IMR-90 (cell line): ENCODE measurements at regions not wholly inside any gene's neighbourhood (a gene's known extent, or its start where the extent isn't known, plus 50 kb on each side); places are given as distances from the start of the nearest gene placed in this dataset.

Experiments
- ATAC-seq: fragments of 200-7000 bp; cut with Tn5 transposase; 2 replicates; pipeline ENCODE4 v1.9.1; 2020; ENCODE audit warnings: low read depth, mild to moderate bottlenecking, moderate library complexity
- BruUV-seq: library from RNA; stranded (reverse); fragments of 400-500 nt; replicated peaks from 2 replicates; lab custom pipeline; 2021; lab: Mats Ljungman, UMichigan
- CTCF ChIA-PET: fragments of 300-600 bp; formaldehyde crosslinking; extraction: SDS; loops from one replicate; lab custom pipeline; 2021; ENCODE audit warnings: antibody characterized with exemption; lab: Yijun Ruan, JAX
- POLR2A ChIA-PET: fragments of 300-600 bp; sonication (Branson Sonifier 250); formaldehyde crosslinking; loops from one replicate; lab custom pipeline; 2022; ENCODE audit warnings: antibody characterized with exemption; ENCODE audit not compliant: unreplicated experiment; lab: Charles Lee
- DNase-seq: peaks from one replicate; pipeline ENCODE4 v3.0.0; 2013
- H2AFZ ChIP-seq: replicated peaks from 2 replicates; pipeline ENCODE3; 2013; ENCODE audit warnings: low read length, mild to moderate bottlenecking; ENCODE audit not compliant: poor library complexity
- H2AK5ac ChIP-seq: 2 replicates; pipeline ENCODE4 v1.6.1; 2013; ENCODE audit warnings: low read depth, low read length, inconsistent platforms
- H2AK9ac ChIP-seq: replicated peaks from 2 replicates; pipeline ENCODE3; 2013; ENCODE audit warnings: mild to moderate bottlenecking, low read depth, low read length, moderate library complexity; ENCODE audit not compliant: poor library complexity
- H2BK120ac ChIP-seq: 2 replicates; pipeline ENCODE4 v1.6.1; 2013; ENCODE audit warnings: low read depth, low read length, inconsistent platforms
- H2BK15ac ChIP-seq: 3 replicates; pipeline ENCODE4 v1.6.1; 2013; ENCODE audit warnings: low read depth, low read length, inconsistent platforms
- H2BK20ac ChIP-seq: 2 replicates; pipeline ENCODE4 v1.6.1; 2013; ENCODE audit warnings: low read depth, mild to moderate bottlenecking, inconsistent platforms, low read length, moderate library complexity
- H2BK5ac ChIP-seq: 2 replicates; pipeline ENCODE4 v1.6.1; 2013; ENCODE audit warnings: mild to moderate bottlenecking, low read depth, low read length, inconsistent platforms; ENCODE audit not compliant: poor library complexity, severe bottlenecking
- H3K14ac ChIP-seq: replicated peaks from 2 replicates; pipeline ENCODE4 v1.6.1; 2013; ENCODE audit warnings: low read depth, low read length, inconsistent platforms
- H3K18ac ChIP-seq: 2 replicates; pipeline ENCODE4 v1.6.1; 2013; ENCODE audit warnings: low read depth, low read length, control low read depth
- H3K23ac ChIP-seq: 2 replicates; pipeline ENCODE4 v1.6.1; 2013; ENCODE audit warnings: low read depth, low read length, inconsistent platforms
- H3K27ac ChIP-seq: 2 replicates; pipeline ENCODE4 v1.5.1; 2013; ENCODE audit warnings: mild to moderate bottlenecking, control low read depth, low read length; ENCODE audit not compliant: insufficient read depth
- H3K27me3 ChIP-seq: 2 replicates; pipeline ENCODE4 v1.6.1; 2013; ENCODE audit warnings: low read length; ENCODE audit not compliant: control insufficient read depth, insufficient read depth
- H3K36me3 ChIP-seq: 2 replicates; pipeline ENCODE4 v1.6.1; 2013; ENCODE audit warnings: low read length, mixed read lengths; ENCODE audit not compliant: control insufficient read depth, insufficient read depth
- H3K4ac ChIP-seq: 2 replicates; pipeline ENCODE4 v1.6.1; 2013; ENCODE audit warnings: low read depth, low read length, inconsistent platforms
- H3K4me1 ChIP-seq: 2 replicates; pipeline ENCODE4 v1.6.1; 2013; ENCODE audit warnings: low read length, mixed read lengths; ENCODE audit not compliant: control insufficient read depth, insufficient read depth
- H3K4me2 ChIP-seq: 2 replicates; pipeline ENCODE4 v1.6.1; 2013; ENCODE audit warnings: low read depth, mild to moderate bottlenecking, control low read depth, low read length, moderate library complexity
- H3K4me3 ChIP-seq: 2 replicates; pipeline ENCODE4 v1.5.1; 2013; ENCODE audit warnings: low read depth, mild to moderate bottlenecking, control low read depth, low read length, moderate library complexity; ENCODE audit not compliant: insufficient read depth
- H3K56ac ChIP-seq: 2 replicates; pipeline ENCODE4 v1.6.1; 2013; ENCODE audit warnings: low read length, inconsistent platforms; ENCODE audit not compliant: insufficient read depth; ENCODE audit errors: extremely low read depth
- H3K79me1 ChIP-seq, 2 experiments: 2 replicates each; pipeline ENCODE4 v1.6.1; 2013; ENCODE audit warnings: low read length in 2 of 2, inconsistent platforms in 1 of 2, low read depth in 1 of 2
- H3K9ac ChIP-seq: 2 replicates; pipeline ENCODE4 v1.6.1; 2013; ENCODE audit warnings: low read depth, low read length, control low read depth
- H3K9me1 ChIP-seq: 2 replicates; pipeline ENCODE4 v1.6.1; 2013; ENCODE audit warnings: low read length, inconsistent platforms; ENCODE audit not compliant: insufficient read depth
- H3K9me3 ChIP-seq: 2 replicates; pipeline ENCODE4 v1.6.1; 2013; ENCODE audit warnings: low read length; ENCODE audit not compliant: control insufficient read depth, insufficient read depth
- H4K20me1 ChIP-seq: 2 replicates; pipeline ENCODE4 v1.6.1; 2013; ENCODE audit warnings: low read length, inconsistent platforms; ENCODE audit not compliant: insufficient read depth
- H4K5ac ChIP-seq: 2 replicates; pipeline ENCODE4 v1.6.1; 2013; ENCODE audit warnings: mild to moderate bottlenecking, low read depth, low read length, control low read depth
- H4K8ac ChIP-seq, 2 experiments: 2 replicates each; pipeline ENCODE4 v1.6.1; 2013; ENCODE audit warnings: low read depth in 2 of 2, low read length in 2 of 2, control low read depth in 1 of 2, inconsistent platforms in 1 of 2
- H4K91ac ChIP-seq: 2 replicates; pipeline ENCODE4 v1.6.1; 2013; ENCODE audit warnings: low read depth, low read length, inconsistent platforms; ENCODE audit not compliant: insufficient read depth
- CEBPB ChIP-seq: IDR thresholded peaks from 2 replicates; pipeline ENCODE4 v1.6.1; 2012; ENCODE audit warnings: low read depth, low read length, improper control_type of control experiment
- CHD1 ChIP-seq: IDR thresholded peaks from 2 replicates; pipeline ENCODE4 v1.6.1; 2012; ENCODE audit warnings: low read depth, low read length, improper control_type of control experiment
- FOS ChIP-seq: fragments of 150-350 bp; IDR thresholded peaks from 2 replicates; pipeline ENCODE4 v1.6.1; 2016; ENCODE audit warnings: low read depth, low read length
- MAFK ChIP-seq: IDR thresholded peaks from 2 replicates; pipeline ENCODE4 v1.6.1; 2012; ENCODE audit warnings: low read depth, low read length, improper control_type of control experiment
- MAZ ChIP-seq: IDR thresholded peaks from 2 replicates; pipeline ENCODE4 v1.6.1; 2012; ENCODE audit warnings: low read depth, mild to moderate bottlenecking, low read length, improper control_type of control experiment, moderate library complexity, borderline replicate concordance
- MXI1 ChIP-seq: IDR thresholded peaks from 2 replicates; pipeline ENCODE4 v1.6.1; 2012; ENCODE audit warnings: low read depth, mild to moderate bottlenecking, low read length, moderate library complexity, borderline replicate concordance
- NFE2L2 ChIP-seq: fragments of 150-350 bp; IDR thresholded peaks from 2 replicates; pipeline ENCODE4 v1.6.1; 2016; ENCODE audit warnings: low read depth, mild to moderate bottlenecking, low read length
- RAD21 ChIP-seq: IDR thresholded peaks from 2 replicates; pipeline ENCODE4 v1.6.1; 2012; ENCODE audit warnings: low read length, improper control_type of control experiment
- RFX5 ChIP-seq: IDR thresholded peaks from 2 replicates; pipeline ENCODE4 v1.8.0; 2012; ENCODE audit warnings: low read depth, mild to moderate bottlenecking, low read length, moderate library complexity
- SMC3 ChIP-seq: fragments of 150-350 bp; IDR thresholded peaks from 2 replicates; pipeline ENCODE4 v1.6.1; 2016; ENCODE audit warnings: low read depth, mild to moderate bottlenecking, antibody characterized with exemption, low read length, moderate library complexity
- WGBS, 2 experiments: methylation state at CpG; one replicate each; pipeline versions ENCODE4 v1.1.5 to v1.1.7; 2013; ENCODE audit warnings: missing lambda C conversion rate in 2 of 2; ENCODE audit not compliant: insufficient read length in 1 of 2; ENCODE audit errors: extremely low coverage in 2 of 2; 5-methylcytosine and 5-hydroxymethylcytosine counted together
- dilution Hi-C: fragments of 300-500 bp; cut with HindIII; formaldehyde crosslinking; loops from one replicate; pipeline ENCODE4 v1.14.3; 2018; ENCODE audit warnings: low sequenced_read_pairs; ENCODE audit not compliant: unreplicated experiment
- in situ Hi-C: fragments of 300-500 bp; cut with MboI; formaldehyde crosslinking; loops from 3 replicates; pipeline ENCODE4 v1.14.3; 2019; ENCODE audit warnings: low sequenced_read_pairs, inconsistent platforms, mixed read lengths
- intact Hi-C: fragments of 100-400 bp; cut with micrococcal nuclease; formaldehyde crosslinking; loops from 2 replicates; pipeline ENCODE4 v1.10.0; 2022
- TF ChIP-seq, protein P1 (sequence below): fragments of 150-350 bp; IDR thresholded peaks from 2 replicates; pipeline ENCODE4 v1.6.1; 2017; ENCODE audit warnings: mild to moderate bottlenecking, antibody characterized with exemption, low read length, low read depth
- TF ChIP-seq, protein P2 (sequence below): fragments of 150-350 bp; IDR thresholded peaks from 2 replicates; pipeline ENCODE4 v1.6.1; 2016; ENCODE audit warnings: low read depth, mild to moderate bottlenecking, low read length, moderate library complexity, borderline replicate concordance
- TF ChIP-seq, protein P3 (sequence below): conservative IDR thresholded peaks from 2 replicates; pipeline ENCODE4 v1.5.1; 2012; ENCODE audit warnings: mild to moderate bottlenecking, low read depth, low read length, improper control_type of control experiment

DNA sequence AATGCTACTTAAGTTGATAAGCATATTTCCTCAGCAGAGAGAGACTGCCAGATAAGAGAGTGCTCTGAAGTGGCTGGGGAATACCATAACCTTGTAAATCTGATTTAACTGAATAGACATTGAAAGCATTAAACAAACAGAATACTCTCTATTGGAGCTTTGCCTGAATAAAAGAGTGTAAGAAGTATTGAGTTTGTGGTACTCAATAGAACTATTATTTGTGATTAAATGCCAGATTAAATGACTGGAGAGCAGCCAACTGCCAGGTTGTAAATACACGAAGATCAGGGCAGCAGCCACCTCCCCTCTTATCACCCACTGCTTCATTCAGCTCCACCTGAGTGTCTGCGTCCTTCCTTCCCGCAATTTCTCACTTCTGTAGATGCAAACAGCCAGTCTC lies 373.6 kb downstream of the DCDC2C start:
- POLR2A ChIA-PET = no interaction called here
- Histone ChIP-seq H3K9me1 (no peaks in the 10 kb centered on the region), H2BK5ac (no peak overlapping the region), H4K8ac (no peak overlapping the region), H3K4me3 (no peak overlapping the region), H3K56ac (no peak overlapping the region), H4K20me1 (no peaks in the 10 kb centered on the region), H2AK9ac (no peak overlapping the region), H3K14ac (no peak overlapping the region), H3K27ac (no peak overlapping the region), H3K18ac (no peak overlapping the region), H3K4me1 (no peaks in the 10 kb centered on the region), H3K23ac (no peak overlapping the region), H3K4ac (no peak overlapping the region), H2BK15ac (no peak overlapping the region), H3K9ac (no peak overlapping the region), H4K91ac (no peak overlapping the region), H2BK20ac (no peak overlapping the region), H3K4me2 (no peak overlapping the region), H3K27me3 (no peaks in the 10 kb centered on the region), H2AK5ac (no peak overlapping the region), H3K79me1 (no peaks in the 10 kb centered on the region), H2AFZ (no peak overlapping the region), H2BK120ac (no peak overlapping the region), H3K36me3 (no peaks in the 10 kb centered on the region), H4K5ac (no peak overlapping the region), H3K9me3 (peaks cover 13% of the 10 kb centered on the region)
- no CpG with 5 or more reads among the region's 3 CpGs for WGBS, 2 experiments
- dilution Hi-C loops = no loop called here
- DNase-seq (no peak), ATAC-seq (no peak)
- in situ Hi-C loops = no loop called here
- intact Hi-C loops = no loop called here
- CTCF ChIA-PET = no interaction called here
- no TSS peak for BruUV-seq
- TF ChIP-seq NFE2L2 (no peak), RFX5 (no peak), FOS (no peak), MXI1 (no peak), MAFK (no peak), CEBPB (no peak), MAZ (no peak), SMC3 (no peak), CHD1 (no peak), RAD21 (no peak)
- TF ChIP-seq, protein P1, sequence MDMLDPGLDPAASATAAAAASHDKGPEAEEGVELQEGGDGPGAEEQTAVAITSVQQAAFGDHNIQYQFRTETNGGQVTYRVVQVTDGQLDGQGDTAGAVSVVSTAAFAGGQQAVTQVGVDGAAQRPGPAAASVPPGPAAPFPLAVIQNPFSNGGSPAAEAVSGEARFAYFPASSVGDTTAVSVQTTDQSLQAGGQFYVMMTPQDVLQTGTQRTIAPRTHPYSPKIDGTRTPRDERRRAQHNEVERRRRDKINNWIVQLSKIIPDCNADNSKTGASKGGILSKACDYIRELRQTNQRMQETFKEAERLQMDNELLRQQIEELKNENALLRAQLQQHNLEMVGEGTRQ = no peak
- TF ChIP-seq, protein P2, sequence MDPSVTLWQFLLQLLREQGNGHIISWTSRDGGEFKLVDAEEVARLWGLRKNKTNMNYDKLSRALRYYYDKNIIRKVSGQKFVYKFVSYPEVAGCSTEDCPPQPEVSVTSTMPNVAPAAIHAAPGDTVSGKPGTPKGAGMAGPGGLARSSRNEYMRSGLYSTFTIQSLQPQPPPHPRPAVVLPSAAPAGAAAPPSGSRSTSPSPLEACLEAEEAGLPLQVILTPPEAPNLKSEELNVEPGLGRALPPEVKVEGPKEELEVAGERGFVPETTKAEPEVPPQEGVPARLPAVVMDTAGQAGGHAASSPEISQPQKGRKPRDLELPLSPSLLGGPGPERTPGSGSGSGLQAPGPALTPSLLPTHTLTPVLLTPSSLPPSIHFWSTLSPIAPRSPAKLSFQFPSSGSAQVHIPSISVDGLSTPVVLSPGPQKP = no peak
- TF ChIP-seq, protein P3, sequence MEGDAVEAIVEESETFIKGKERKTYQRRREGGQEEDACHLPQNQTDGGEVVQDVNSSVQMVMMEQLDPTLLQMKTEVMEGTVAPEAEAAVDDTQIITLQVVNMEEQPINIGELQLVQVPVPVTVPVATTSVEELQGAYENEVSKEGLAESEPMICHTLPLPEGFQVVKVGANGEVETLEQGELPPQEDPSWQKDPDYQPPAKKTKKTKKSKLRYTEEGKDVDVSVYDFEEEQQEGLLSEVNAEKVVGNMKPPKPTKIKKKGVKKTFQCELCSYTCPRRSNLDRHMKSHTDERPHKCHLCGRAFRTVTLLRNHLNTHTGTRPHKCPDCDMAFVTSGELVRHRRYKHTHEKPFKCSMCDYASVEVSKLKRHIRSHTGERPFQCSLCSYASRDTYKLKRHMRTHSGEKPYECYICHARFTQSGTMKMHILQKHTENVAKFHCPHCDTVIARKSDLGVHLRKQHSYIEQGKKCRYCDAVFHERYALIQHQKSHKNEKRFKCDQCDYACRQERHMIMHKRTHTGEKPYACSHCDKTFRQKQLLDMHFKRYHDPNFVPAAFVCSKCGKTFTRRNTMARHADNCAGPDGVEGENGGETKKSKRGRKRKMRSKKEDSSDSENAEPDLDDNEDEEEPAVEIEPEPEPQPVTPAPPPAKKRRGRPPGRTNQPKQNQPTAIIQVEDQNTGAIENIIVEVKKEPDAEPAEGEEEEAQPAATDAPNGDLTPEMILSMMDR = no peak
